ENCODE measurements at regions not wholly inside any gene's neighbourhood (a gene's known extent, or its start where the extent isn't known, plus 50 kb on each side); places are given as distances from the start of the nearest gene placed in this dataset.
"Not testable (repeated sequence)": the region's sequence is repeated elsewhere in the genome, so short reads cannot be mapped to it uniquely, and the experiment has no call there.

DNA sequence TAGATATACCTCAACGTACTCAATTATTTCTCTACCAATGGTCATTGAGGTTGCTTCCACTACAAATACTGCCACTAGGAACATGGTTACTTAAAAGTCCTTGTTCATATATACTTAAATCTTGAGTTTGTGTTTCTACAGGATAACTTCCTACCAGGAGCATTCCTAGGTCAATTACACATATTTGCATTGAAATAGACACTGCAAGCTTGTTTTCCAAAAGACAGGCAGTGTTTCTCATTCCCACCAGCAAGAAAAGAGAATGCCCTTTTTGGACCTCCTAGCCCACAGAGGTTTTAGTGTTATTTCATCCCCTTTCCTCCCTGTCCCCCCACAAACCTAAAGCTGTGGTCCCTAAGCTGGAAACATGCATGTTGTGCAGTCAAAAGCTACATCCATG lies 177.3 kb downstream of the ID4 start:
- DNase-seq (ENCODE audit: extremely low read depth in 1 of 11, low read depth in 9 of 11, low spot score in 4 of 11), result no peak

GRCh38 chr6:20020526-20020925 lies 183.4 kb downstream of the ID4 start:
- DNase-seq (ENCODE audit: extremely low read depth in 1 of 11, low read depth in 9 of 11, low spot score in 4 of 11), result no peak

GRCh38 chr6:20021795-20022194 lies 184.6 kb downstream of the ID4 start:
- no peak for DNase-seq (ENCODE audit: extremely low read depth in 1 of 11, low read depth in 9 of 11, low spot score in 4 of 11)

- DNase-seq (ENCODE audit: extremely low read depth in 1 of 11, low read depth in 9 of 11, low spot score in 4 of 11), result not testable (repeated sequence)
Observed at GRCh38 chr6:20023549-20024315, 186.6 kb downstream of the ID4 start.

DNA sequence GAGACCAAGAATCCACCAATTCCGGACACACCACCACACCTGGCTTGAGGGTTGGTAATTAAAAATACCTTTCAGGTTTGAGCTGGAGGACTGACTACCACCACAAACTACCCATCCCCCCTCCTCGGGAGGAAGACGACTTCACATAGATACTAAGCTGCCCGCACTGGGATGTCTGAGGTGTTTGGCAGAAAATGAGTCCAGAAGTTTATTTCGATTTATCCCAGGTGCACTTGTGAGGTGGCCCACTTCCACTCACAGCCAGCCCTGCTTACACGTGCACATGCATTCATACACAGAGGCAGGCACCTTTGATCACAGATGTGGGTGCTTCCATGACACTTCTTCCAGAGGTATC lies 187.1 kb downstream of the ID4 start:
- no peak for DNase-seq (ENCODE audit: extremely low read depth in 1 of 11, low read depth in 9 of 11, low spot score in 4 of 11)

- no peak for DNase-seq (ENCODE audit: extremely low read depth in 1 of 11, low read depth in 9 of 11, low spot score in 4 of 11)
Observed at GRCh38 chr6:20024978-20025377, 187.3 kb downstream of the MBOAT1 start.

DNA sequence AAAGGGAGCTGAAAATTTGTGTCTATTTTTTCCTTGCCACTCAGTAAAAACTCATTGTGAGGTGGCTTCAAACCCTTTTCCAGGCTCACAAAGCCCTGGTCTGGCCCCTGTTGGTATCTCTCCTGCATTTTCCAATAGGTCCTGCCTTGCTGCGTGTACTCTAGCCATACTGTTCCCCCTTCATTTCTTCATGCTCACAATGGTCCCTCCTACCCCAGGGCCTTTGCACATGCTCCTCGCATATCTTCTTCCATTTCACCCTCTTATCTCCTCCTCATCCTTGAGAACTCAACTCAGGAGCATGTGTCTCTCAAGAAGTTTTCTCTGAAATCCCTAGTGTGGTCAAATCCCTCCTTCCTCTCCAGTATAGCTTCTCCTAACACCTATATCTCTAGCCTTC lies 186.6 kb downstream of the MBOAT1 start:
- DNase-seq (ENCODE audit: extremely low read depth in 1 of 11, low read depth in 9 of 11, low spot score in 4 of 11), result no peak

DNA sequence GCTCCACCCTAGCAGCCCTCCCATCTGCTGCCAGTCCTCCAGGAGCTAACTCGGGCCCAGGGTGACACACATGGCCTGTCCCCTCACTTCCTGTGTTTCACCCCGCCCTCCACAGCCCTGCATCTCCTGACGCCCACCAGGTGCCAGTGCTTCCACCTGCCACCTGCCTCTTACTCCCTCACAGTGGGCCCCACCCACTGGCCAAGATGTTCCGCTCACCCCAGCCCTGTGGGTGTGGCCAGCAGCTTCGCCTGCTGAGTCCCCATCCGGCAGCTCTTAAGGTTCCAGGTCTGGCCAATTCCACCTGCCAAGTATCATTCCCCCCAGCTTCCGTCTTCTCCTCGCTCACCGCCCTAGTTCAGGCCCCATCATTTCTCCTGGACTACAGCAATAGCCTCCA lies 184.1 kb downstream of the MBOAT1 start:
- no peak for DNase-seq (ENCODE audit: extremely low read depth in 1 of 11, low read depth in 9 of 11, low spot score in 4 of 11)

- no peak for DNase-seq (ENCODE audit: extremely low read depth in 1 of 11, low read depth in 9 of 11, low spot score in 4 of 11)
Observed at GRCh38 chr6:20028562-20028961, 183.7 kb downstream of the MBOAT1 start.

- no peak for DNase-seq (ENCODE audit: extremely low read depth in 1 of 11, low read depth in 9 of 11, low spot score in 4 of 11)
Observed at GRCh38 chr6:20029979-20030378, 182.3 kb downstream of the MBOAT1 start.

DNA sequence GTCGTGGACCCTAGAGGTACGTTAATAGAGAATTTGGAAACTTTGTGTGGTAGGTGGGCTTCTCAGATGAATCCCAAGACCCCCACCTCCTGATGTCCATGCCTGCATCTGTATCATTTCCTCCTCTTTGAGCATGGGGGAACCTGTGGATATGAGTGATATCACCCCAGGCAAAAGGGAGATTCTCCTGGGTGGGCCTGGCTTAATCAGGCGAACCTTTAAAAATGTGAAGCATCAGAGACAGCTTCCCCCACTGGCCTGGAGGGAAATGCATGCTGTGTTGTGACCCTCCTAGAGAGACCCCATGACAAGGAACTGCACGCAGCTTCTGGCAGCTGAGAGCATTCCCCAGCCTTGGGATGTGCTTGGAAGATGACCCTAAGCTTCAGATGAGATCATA lies 180.9 kb downstream of the MBOAT1 start:
- no peak for DNase-seq (ENCODE audit: extremely low read depth in 1 of 11, low read depth in 9 of 11, low spot score in 4 of 11)

DNA sequence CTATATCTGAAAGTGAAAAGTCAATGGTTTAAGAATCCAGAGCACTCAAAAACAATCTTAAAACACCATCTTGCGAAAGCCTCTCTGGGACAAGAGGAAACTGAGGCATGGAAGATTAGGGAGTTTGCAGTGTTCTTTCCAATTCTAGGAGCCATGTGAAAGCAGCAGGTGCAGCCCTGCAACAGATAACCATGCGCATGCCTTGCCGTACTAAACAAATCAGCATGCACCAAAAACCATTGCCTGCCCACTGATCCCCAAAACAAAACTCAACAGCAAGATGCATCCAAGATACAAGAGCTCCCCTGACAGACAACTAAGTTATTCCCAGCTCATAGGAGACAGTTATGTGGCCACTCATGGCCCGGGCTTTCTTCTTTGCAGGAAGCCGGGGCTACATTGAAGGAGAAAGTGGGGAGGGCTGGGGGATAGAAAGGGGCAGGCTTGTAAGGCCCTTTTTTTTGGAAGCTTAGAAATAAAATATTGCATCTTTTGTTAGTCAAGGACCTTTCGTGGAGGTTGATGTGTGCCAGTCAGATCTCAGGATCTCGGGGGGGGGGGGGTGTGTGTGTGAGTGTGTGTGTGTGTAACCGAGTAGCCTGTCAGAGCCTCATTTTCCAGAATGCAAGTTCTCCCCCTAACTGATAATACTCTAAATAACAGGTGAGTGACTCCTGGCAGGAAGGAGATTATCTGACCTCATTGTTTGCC lies 178.4 kb downstream of the MBOAT1 start:
- DNase-seq (ENCODE audit: extremely low read depth in 1 of 11, low read depth in 9 of 11, low spot score in 4 of 11), result no peak

DNA sequence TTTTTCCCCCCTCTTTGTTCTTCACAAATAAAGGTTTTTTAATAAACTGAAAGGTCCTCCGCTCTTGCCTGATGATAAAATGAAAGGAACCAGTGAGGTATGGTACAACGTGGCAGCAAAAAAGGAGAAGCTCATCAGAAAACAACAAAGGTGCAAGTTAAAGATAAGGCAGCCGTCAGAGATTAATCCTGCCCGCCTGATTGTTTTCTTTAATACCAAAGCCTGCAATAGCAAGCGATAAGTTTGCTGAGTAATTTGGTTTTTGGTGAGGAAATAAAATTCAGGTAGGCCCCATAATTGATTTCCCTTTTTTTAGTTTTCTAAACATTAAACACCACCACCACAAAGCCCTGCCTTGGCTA lies 177.9 kb downstream of the MBOAT1 start:
- no peak for DNase-seq (ENCODE audit: extremely low read depth in 1 of 11, low read depth in 9 of 11, low spot score in 4 of 11)

DNA sequence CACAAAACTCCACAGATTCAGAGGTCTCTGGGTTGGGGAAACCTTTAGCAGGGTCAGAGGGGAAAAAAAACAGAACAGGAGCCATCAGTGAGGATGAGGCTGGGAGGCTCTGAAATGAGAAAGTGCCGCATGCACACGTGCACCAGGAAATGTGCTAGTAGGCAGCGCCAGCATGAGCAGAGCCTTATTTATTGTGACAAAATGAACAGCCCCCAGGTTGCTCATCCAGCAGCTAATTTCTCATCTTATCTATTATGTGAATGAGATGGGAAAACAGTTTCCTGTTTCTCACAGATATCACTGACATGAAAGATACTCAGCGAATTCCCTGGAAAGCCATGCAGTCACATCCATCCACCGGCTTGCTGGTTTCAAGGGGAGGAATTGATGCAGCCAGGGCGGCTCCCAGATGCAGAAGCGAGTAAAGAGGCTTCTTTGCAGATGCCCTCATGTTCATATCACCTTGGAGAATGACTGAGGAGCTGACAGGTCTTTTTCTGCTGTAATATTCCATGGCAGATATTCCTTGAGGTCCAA lies 176.1 kb downstream of the MBOAT1 start:
- DNase-seq (ENCODE audit: extremely low read depth in 1 of 11, low read depth in 9 of 11, low spot score in 4 of 11), result no peak

- DNase-seq (ENCODE audit: extremely low read depth in 1 of 11, low read depth in 9 of 11, low spot score in 4 of 11), result no peak
Observed at GRCh38 chr6:20038410-20039204, 173.7 kb downstream of the MBOAT1 start.

DNA sequence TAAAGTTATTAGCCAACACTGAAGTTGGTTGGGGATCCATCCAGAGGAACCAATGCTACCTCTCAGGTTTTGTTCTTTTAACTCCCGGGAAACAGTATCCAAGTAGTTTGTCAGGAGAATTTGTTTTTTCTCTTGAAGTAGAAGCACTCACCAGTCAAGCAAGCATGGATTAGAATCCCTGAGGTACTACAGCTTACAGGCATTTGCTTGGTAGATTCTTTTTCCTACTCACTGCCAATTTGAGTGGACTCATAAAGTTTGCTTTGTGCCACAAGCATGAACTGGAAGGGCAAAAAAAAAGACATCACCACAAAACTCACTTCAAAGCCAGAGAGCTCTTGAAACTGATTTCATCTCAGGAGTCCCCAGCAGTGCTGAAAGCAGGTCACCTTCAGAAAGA lies 167.4 kb downstream of the MBOAT1 start:
- no peak for DNase-seq (ENCODE audit: extremely low read depth in 1 of 11, low read depth in 9 of 11, low spot score in 4 of 11)

Data from renal cortex interstitium (tissue), 11 donors.